Stimulated activated CD4-positive, alpha-beta T cell treated with anti-CD3 and anti-CD28 coated beads, Interleukin-1b, Interleukin-23, amount 100 ng/mL, for 4 hours (primary cell): ENCODE measurements at regions not wholly inside any gene's neighbourhood (a gene's known extent, or its start where the extent isn't known, plus 50 kb on each side); places are given as distances from the start of the nearest gene placed in this dataset.

Source experiments
- DNase-seq, 2 donors: peaks; one replicate each; pipeline ENCODE4 v3.0.0-alpha.2; 2020; ENCODE audit warnings: low read depth in 2 of 2

DNA sequence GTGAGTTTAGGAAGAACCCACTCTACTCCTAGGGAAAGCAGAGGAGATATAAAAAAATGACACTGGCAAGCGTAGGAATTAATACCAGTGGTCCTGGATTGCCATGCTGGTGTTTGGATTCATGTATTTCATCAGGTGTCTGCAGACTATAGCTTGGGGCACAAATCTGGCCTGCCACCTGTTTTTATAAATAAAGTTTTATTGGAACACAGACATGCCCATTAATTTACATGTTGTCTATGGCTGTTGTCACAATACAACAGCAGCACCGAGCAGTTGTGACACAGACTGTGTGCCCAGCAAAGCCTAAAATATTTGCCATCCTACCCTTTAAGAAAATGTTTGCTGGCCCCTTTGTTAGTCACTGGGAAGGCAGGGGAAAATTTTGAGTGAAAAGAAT lies 553.2 kb downstream of the VRK1 start:
- no peak for DNase-seq

DNA sequence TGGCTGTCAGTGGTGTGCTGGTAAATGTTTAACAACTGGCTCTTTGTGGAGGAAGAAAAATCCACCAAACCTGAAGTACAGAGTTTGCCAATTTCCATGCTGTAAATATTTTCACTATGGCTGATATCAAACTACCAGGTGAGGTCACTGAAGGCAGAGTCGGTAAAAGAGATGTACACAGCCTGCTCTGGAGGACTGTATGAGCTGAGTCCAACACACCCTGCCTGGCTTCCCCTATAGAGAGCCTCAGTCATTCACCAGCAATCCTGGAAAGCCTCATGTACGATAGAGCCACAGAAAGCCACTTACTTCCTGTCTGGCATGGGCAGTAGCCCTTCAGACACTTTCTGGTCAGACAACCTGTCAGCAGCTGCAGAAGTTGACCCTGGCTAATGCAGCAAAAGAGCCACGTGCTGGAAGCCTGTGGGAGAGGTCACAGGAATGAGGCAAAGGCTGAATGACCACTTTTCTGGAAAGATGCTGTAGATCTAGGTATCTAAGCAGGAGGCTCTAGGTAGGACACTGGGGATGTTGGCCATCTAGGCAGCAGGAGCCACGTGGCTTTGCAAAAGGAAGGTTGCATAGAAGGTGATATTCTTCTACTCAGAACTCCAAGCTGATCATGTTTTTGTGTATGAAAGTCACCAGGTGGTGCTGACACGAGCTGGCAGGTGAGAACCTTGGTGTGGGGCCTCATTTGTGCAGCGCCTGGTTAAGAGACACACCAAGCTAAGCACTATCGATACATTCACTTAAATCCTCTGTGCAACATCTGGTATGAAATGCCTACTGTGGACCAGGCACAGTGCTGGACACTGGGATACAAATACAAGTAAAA lies 553.9 kb downstream of the VRK1 start:
- no peak for DNase-seq

DNA sequence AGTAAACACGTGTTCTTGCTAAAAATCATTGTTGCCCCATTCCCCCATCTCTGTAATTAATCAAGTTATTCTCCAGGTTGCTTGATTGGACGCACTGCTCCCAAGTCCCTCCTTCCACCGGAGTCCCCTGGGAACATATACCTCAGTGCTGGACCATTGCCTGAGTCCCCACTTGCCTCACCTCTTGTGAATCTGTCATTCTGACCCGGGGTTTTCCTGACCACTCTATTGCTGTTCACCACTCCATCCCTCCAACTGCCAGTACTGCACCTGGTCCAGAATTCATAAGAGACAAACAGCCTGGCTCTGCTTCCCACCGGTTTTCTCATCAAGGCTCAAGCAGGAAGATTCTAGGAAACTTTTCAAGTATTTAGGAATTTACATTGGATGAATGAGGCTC lies 555.9 kb downstream of the VRK1 start:
- no peak for DNase-seq

DNA sequence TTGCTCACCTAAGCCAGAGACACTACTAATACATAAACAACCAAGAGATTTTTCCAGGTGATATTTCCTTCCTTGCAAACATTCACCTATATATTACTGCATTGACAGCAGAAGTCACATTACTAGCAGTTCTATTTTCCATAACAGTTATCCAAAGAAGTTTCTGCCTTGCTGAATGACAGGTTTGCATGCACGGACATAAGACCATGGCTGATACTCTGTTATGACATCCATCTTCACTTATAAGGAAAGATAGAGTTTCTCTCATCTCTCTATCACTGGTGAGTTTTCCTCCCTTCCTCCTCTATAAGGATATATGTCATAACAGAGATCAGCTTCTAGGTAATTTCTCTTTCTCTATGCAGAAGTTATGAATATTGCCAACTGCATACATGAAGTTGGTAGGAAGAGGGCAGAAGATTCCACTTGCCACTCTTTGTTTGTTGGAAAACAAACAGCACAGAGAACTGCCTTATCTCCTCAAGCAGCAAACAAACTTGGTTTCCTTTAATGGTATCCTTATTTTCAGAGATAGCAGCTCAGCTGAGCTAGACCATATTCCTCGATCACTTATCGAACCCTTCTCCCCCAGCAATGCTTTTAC lies 557.0 kb downstream of the VRK1 start:
- DNase-seq: no peak

DNA sequence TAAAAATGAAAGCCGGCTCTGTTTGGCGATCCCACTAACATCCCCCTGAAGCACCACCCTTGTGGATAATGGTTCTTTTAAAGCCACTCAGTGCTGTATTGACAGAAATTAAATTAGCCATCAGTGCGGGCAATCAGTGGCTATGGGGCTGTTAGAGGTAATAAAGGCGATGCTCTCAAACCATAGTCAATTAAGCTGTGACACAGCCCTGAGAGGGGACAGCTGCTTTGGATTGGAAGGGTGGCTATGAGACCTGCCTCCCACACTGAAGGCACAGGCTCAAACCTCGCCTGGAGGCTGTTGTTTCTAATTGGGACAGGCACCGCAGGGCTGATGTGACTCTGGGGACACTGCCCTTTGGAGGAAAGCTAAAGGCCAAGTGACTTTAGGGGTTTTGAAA lies 562.2 kb downstream of the VRK1 start:
- DNase-seq: no peak

DNA sequence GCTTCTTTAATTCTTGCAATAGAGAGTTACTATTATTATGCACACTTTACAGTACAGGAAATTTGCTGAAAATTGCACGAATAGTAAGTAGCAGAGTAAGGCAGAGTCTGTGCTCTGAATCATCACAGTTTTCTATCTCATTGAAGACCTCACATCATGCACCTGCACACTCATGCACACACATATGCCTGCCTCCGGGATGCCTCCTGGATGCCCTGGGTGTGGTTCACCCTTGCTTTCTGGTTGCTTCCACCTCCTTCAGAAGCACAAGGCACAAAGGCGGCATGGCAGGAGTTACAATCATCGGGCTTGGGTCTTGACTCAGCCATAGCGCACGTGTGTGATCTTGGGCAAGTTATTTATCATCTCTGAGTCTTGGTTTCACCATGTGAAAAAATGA lies 564.0 kb downstream of the VRK1 start:
- no peak for DNase-seq

DNA sequence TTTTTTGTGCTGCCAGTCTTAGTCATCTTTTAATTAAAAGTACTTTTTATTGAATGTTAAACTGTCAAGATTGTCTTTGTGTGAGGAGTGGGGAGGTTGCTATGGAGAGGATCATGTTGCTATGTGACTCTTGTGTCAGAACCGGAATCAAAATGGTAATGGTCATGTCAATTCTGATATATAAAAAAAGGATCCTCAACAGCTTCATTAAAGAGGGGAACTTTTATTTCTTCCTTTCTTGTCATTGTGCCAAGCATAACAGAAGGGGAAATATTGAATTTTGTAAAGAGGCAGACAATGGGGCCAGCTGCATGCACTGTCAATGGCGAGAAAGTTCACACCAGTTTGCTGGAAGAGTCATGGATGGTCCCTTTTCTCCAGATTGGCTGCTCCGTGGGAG lies 564.8 kb downstream of the VRK1 start:
- DNase-seq: no peak

DNA sequence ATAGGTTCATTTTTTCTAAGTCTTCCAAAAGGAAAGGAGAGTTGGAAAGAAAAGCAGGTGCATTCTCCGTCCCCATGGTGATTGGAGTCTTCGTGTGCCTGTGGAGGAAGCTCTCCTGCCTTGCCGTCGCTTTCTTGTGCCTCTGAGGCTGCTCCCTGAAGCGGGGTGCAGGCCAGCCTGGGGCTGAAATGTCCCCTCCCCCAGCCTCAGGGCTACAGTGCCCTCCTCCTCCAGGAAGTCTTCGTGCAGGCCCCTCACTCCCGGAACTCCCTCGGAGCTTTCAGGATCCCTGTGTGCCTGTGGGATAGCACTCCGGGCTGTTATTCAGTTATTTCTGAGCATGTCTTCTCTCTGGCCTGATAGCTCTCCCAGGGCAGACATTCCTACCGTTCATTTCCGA lies 569.2 kb downstream of the VRK1 start:
- DNase-seq: no peak

DNA sequence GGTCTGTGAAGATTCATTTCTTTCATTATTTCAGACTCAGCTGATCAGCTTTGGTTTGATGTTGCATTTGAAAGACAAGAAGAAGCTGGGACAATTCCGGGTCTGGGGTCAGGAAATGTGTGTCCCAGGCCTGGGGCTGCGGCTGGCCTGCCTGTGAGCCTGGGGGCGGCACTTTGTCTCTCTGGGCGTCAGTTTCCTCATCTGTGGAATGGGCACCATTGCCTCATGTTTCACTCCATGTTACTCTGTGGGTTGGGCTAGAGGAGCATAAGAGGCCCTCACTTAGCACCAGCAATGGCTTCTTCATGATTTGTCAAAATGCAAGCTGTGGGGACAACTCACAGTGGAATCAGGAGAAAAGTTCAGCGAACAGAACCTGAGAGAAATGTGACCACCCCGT lies 570.1 kb downstream of the VRK1 start:
- no peak for DNase-seq

DNA sequence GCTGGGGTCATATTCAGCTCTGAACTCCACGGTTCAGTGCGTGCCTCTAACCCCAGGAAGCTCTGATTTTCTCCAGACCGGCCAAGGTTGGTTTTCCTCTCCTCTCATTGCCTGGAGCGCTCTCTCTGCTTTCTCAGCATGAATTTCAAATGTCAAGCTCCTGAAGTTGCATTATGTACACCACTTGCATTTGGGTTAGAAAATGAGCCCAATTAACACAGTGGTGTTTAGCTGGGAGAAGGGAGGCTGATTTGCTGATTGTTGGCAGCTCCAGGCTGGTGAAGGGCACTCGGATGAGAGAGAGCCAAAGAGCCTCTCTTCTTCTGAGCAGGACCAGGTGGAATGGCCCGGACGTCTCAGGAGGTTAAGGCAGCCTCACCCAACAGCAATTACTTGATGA lies 570.9 kb downstream of the VRK1 start:
- DNase-seq: no peak

DNA sequence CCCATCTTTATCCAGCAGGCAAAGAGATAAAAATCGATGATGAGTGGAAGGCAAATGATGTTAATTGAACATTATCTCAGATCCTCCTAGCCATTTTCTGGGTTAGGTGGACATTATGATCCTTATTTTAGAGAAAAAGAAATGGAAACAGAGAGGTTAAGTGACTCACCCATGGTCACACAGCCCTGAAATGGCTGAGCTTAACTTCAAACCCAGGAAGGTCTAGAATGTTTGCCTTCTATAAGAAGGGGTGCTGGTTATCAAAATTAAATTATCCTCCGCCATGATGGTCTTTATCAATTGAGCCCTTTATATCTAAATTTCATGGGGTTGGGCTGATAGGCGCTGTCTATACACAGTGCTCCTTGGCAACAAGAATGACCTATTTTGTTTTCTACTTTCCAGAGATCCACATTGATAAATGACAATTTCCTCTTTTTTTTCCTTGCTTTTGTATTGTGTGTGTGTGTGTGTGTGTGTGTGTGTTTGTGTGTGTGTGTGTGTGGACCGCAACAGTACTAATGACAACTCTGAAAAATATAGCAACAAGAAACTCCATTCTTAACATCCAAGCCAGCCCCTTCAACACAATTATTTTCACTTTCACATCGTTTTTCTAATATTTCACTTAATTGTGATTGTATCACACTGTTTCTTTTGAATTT lies 571.9 kb downstream of the VRK1 start:
- DNase-seq: no peak

DNA sequence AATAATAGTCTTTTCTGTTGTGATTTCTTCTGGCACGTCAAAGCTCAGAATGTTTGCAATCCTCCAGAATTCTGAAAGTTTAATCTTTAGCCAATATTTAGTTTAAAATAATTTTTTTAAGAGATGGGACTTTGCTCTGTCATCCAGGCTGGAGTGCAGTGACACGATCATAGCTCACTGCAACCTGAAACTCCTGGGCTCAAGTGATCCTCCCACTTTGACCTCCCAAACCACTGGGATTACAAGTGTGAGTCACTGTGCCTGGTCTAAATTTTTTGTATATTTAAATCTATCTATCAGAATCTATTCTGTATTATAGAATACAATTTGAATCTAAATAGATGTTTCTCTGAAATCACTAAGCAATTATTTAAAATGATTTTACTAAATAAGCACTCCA lies 572.7 kb downstream of the VRK1 start:
- no peak for DNase-seq

DNA sequence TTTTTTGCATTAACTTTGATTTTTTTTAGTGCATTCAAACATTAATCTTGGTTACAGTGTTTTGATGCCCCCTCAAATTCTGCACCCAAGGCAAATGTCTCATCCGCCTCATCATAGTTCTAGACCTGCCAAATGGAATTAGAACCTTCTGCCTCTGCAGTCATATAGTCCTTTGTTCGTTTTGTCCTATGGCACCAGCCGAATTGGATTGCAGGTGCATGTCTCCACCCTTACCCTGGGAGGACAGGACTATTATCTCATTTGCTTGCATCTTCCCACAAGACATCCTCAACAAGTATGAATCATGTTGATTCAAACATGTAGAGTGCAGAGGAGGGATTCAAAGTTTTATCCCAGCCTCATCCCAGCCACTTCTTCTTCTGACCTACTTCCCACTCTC lies 579.1 kb downstream of the VRK1 start:
- no peak for DNase-seq

DNA sequence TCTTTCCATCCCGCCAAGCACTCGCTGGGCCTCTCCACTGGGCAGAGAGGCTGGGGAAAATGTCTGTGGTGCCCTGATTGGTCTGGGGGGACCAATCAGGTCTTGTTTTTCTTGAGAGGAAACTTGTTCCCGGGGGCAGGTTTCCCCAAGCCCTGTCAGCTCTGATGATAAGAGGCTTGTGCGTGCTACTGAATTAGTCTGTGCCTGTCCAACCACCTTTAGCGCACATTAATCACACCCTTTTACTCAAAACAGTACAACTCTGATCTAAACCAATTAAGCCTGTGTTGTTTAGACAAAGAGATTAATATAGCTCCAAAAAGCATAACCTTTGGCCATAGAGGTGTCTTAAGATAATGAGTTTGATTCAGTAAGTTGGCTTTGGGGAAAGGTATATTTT lies 580.4 kb downstream of the VRK1 start:
- no peak for DNase-seq

DNA sequence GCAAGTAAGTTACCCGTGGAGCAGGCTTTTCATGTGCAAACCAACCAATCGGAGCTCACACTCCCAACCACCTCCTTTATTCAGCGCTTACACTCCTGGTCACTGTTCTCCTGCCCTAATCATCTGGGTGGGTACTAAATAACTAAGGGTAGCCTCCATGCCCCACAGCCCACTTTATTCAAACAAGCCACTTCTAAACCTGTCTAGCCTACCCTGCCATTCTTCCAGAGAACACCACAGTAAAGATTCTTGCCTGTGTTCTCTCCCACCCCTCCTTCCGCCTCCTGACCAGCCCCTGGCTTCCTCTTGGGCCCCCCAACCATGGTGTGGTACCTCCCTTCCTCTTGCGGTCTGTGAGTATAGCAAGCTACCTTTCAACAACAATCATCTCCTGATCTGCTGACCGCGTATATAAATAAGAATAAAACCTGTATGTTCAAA lies 581.9 kb downstream of the VRK1 start:
- DNase-seq: no peak

DNA sequence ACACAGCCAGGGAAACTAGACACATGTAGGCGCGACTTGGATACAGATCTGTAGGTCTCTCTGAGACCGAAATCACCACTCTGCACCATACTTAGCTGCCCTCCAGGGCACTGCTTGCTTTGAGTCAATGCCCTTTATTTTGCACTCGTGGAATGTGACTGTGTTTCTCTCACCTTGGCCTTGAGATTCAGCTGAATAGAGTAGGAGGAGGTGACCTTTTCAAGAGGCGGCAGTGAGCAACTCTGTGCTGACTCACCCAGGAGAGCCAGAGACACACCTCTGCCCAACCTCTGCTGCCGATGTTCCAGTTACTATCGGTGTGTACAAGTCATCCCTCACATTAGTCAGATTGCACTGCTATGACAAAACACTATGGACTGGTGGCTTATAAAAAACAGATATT lies 583.4 kb downstream of the VRK1 start:
- peak; percentile 45 to 52 for DNase-seq

DNA sequence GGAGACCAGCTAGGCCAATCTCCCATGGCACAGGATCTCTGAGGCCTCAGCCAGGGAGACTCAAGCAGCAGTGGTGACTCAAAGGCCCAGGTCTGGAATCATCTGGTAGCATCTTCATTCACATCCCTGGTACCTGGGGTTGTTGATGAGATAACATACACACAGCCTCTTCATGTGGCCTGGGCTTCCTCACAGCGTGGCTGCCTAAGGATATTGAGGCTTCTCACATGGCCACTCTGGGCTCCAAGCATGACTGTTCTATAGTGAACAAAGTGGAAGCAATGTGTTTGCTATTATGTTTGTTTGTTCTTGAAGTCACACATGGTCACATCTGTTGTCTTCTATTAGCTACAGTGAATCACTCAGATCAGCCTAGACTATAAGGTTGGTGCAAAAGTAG lies 584.1 kb downstream of the VRK1 start:
- DNase-seq: no peak

DNA sequence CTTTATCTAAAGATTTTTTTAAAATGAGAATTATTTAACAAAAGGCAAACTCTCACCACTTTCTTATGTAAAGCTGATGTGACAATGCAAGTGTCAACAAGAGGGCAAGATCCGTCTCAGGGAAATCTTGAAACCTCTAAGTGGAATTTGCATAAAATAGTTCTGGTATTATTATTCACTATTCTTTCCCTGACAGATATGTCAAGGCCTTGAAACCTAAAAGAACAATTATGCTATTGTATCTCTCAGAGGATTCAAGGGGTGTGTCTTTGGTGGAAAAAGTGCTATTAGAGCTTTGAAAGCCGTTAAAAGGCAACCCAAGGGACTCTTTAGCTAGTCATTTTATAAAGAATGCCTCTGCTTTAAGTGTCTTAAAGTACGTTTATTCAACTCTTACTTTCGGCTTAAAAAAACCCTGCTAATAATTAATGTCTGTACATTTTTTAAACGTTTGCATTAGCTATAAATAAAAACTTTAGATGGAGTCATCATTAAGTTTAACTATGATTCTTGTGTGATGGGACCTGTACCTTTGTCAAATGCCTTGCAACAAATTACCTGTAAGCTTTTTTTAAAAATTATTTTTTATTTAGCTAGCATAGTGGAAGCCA lies 585.5 kb downstream of the VRK1 start:
- no peak for DNase-seq

DNA sequence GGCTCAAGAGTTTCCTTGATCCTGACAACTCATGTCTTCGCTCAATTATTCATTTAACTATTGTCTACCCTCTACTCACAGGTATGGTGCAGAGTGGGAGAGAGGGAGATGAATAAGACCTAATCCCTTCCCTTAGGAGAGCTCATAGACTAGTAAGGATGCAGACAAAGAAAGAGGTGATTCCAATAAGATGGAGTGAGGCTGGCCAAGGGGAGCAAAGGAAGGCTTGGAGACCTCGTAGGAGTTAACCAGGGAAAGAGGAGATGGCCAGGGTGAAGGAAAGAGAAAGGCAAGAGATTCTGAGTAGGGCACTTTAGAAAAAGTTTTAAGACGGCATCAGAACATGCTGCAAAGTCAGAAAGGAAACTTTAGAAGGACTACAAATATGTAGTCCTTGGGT lies 588.5 kb downstream of the VRK1 start:
- no peak for DNase-seq

DNA sequence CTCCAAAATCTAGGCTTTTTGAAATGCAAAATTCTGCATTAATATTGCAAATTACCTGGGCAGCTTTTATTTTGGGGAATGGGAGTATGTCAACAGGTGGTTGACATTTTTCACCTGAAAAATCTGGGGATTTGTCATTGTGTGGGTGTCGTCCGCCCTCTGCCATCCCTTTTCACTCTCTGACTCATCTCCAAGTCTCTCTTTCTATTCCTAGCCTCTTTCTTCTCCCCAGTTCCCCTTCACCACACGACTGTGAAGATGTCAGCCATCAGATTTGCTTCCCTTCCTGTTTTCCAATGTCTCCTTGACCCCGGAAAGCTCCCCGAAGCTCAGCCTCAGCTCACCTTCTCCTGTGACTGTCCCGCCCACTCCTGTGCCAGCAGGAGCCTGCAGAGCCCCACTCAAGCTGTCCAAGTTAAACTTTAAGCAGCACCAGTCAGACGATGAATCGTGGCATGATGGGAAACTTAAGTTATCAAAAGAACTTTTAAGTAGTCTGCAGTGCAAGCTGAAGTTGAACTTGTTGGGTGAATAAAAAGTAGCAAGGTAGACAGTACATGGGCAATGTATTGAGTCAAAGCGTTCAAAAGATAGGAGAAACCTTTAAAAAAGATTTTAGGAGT lies 590.2 kb downstream of the VRK1 start:
- no peak for DNase-seq

DNA sequence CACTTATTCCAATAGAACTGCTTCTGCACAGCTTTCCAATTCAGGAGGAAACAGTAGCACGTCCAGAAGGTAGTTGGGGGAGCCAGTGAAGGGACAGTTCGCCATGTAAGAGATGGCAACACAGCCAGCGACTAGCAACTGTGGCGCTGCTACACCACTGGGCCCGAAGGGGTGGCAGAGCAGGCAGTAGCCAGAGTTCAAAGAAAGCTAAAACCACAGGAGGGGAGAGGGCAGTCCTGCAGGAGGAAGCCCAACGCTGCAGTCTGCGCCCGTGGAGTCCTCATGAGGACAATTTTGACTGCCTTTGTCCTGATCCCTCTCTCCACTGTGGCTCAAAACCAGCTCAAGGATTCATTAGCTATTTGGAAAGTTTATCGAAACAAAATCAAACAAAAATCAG lies 591.2 kb downstream of the VRK1 start:
- DNase-seq: no peak

DNA sequence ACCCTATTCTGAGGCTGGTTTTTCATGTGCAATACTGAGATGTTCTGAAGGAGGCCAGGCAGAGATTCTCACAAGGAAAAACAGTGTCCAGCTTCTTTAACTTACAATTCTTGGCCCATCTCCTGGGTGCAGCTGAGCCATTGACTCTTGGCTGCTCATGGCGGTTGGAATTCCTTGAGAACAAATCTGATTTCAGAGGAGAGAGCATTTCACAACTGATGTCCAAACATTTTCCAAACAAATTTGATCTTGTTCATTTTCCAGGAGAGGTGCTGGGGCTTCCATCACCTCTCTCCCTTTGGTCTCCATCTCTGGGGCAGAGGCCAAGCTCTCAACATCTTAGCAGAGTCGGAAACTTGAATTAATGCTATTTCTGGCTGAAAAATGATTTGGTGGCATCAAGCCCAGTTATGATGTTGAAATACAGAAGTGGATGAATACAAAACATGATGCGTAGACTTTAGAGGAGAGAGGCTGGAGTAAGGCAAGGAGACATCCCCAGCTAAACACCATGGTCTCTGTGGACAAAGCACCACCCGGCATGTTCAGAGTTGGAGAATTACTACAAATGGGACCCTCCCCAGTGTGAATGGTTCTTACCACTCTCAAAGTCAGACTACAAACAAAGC lies 593.0 kb downstream of the VRK1 start:
- no peak for DNase-seq
